ENCODE measurements at regions not wholly inside any gene's neighbourhood (a gene's known extent, or its start where the extent isn't known, plus 50 kb on each side); places are given as distances from the start of the nearest gene placed in this dataset.
"Not testable (repeated sequence)": the region's sequence is repeated elsewhere in the genome, so short reads cannot be mapped to it uniquely, and the experiment has no call there.

DNA sequence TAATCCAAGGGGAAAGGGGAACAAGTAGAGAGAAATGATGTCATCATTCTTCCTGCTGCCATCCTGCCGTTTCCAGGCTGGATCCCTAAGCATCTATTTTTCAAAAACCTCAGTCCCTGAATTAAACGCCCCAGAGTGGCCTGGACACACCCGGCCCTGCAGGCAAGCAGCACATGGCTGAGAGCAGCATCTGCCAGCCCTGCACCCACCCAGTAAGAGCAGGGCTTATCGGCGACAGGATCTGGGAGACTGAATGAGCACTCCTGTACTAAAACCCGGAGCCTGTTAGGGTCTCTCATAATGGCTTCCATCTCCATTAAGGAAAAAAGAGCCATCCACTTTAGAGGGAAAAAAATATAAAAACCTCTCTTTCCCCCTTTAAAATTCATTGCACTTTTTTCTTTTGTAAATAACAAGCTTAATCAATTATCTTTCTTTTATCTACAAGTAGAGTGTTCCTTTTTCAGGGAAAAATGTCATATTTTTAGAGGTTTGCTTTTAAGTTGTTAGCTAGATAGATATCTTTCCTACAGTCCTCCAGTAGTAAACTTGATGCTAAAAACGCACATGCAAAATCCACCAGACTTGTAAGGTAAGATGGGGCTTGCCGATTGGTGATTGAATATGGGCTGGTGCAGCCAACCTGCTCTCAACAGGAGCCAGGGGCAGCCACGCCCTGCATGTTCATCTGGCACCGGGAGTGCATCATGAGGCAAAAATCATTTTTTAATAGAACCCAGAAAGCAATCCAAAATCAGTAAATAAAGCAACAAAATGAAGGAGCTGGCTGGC is 457.8 kb downstream of the EIPR1 start:
- no peak for DNase-seq

GRCh38 chr2:2919026-2919425 is 458.6 kb downstream of the EIPR1 start:
- DNase-seq: no peak

GRCh38 chr2:2916621-2917020 is 461.0 kb downstream of the EIPR1 start:
- DNase-seq: no peak

- no peak for DNase-seq
Measured at GRCh38 chr2:2914252-2914651, 463.4 kb downstream of the EIPR1 start.

- no peak for DNase-seq
Measured at GRCh38 chr2:2913601-2914120, 464.0 kb downstream of the EIPR1 start.

DNA sequence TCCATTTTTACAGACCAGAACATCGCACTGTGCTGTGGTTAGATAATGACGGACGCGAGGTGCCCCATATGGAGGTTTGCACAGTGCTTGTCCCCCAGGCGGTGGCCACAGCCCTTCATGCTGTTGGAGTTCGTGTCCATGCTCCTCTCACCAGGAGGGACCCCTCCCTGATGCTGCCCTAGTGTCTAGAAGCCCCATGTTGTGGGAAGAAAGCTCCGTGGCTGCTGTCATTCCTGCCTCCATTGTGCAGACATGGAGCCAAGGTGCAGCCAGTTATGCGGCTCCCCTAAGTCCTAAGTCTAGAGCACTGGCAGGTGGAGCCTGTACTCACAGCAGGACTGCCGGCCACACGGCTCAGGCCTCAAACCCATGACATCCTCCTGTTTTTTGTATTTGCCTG is 464.9 kb downstream of the EIPR1 start:
- no peak for DNase-seq

GRCh38 chr2:2912293-2912692 is 465.3 kb downstream of the EIPR1 start:
- no peak for DNase-seq

DNA sequence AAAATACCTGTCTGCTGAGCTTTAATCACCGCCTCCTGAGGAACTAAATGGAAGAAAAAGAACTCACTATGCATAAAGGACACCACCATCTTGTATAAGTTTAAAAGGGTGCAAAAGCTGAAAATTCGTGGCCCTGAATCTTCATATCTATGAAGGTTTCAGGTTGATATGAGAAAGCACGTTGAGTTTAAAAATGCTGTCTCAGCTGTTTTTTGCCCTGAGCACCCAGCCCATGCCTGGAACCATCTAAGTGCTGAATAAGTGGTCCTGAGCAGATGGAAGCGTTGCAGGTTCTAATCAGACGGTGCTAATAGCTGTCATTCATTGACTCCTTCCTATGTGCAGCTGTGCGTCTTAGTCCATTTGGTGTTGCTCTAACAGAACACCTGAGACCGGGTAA is 467.4 kb downstream of the EIPR1 start:
- DNase-seq: no peak

DNA sequence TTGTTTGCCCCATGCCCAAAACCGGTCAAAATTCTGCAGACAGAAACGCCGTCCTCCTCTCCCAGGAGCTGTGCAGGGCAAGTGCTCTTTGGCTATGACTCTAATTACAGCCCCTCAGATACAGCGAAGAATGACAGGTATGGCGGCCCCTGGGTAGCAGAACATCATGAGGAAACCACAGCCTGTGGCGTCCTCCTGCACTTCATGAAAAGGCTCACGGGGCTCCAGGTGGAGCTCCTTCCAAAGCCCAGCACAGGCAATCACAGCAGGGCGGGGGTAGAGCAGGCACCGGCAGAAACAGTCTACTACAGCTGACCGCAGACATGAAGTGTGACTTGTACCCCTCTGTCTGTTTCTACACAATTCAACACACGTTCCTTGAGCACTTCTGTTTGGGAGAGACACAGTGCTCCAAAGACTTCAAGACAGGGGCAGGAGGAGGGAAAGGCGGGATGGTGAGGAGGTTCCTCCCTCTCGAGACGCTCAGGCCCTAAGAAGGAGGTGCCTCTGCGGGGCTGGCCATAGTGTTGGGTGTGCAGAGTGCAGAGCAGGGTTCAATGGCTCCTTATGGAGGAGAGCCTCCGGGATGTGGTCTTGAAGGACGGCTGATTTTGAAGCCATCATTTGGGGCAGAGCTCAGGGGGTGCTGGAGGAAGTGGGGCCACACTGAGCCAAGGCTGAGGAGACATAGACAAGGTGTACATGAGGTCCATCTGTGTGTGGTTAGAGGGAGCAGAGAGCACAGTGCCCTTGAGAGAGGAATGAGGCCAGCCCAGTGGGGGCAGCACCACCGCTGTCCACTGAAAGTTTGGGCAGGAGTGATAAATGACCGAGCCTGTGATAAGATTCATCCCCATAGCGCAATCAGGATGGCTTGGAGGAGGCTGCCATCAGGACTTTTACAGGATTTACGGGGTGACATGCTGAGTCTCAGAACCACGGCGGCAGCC is 468.3 kb downstream of the EIPR1 start:
- no peak for DNase-seq

GRCh38 chr2:2906091-2906490 is 471.5 kb downstream of the EIPR1 start:
- no peak for DNase-seq

DNA sequence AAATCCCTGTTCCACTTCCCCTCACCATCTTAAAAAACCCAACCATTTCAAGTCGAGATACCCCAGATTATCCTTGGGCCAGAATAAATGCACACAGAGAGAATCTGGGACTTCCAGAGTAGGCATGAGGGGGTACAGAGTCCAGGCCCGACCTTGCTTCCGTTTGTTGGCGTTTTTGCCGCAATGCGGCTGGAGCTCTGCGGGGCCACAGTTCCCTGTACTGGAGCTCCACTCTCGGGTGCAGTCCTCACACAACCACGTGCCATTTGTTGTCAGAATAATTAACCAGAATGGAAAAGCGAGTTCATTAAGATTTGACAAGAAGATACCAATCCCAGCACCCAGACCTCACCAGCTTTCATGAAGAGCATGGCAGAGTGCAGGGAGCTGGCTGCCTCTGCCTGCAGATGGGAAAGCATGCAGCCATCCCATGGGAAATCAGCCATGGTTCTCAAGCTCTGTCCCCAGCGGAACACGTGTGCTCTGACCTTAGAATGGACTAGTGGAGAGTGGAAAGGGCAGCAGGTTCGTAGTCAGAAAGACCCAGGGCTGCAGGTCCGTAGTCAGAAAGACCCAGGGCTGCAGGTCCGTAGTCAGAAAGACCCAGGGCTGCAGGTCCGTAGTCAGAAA is 472.8 kb downstream of the EIPR1 start:
- no peak for DNase-seq

DNA sequence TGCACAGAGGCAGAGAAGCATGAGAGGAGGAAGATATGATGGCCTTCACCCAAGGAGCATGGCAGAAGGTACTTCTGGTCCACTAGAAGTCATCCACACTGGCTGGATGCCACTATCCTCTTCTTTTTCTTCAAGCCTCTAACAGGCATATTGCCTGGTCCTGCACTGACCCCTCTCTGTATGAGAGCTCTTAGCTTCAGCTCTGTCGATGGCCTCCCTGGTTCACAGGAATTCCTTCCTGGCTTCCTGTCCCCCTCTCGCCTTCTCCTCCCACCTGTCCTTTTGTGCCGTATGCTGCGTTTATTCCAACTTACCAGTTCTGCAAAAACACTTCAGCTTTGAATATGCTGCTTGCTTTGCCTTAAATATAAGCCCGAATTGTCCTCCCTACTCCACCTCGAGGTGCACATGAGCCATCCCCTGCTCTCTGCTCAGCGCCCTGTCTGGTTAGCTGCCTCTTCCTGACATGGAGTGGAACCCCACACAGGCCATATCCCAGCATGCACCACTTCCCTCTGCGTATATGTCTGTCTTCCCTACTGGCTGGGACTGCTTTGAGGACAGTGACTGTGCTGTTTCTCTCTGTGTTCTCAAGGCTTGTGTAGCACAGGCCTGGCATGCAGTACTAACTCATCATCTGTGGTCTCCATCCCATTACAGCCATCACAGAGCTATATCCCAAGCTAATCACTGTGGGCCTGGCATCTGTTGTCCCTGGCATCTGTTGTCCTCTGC is 474.9 kb downstream of the EIPR1 start:
- no peak for DNase-seq

DNA sequence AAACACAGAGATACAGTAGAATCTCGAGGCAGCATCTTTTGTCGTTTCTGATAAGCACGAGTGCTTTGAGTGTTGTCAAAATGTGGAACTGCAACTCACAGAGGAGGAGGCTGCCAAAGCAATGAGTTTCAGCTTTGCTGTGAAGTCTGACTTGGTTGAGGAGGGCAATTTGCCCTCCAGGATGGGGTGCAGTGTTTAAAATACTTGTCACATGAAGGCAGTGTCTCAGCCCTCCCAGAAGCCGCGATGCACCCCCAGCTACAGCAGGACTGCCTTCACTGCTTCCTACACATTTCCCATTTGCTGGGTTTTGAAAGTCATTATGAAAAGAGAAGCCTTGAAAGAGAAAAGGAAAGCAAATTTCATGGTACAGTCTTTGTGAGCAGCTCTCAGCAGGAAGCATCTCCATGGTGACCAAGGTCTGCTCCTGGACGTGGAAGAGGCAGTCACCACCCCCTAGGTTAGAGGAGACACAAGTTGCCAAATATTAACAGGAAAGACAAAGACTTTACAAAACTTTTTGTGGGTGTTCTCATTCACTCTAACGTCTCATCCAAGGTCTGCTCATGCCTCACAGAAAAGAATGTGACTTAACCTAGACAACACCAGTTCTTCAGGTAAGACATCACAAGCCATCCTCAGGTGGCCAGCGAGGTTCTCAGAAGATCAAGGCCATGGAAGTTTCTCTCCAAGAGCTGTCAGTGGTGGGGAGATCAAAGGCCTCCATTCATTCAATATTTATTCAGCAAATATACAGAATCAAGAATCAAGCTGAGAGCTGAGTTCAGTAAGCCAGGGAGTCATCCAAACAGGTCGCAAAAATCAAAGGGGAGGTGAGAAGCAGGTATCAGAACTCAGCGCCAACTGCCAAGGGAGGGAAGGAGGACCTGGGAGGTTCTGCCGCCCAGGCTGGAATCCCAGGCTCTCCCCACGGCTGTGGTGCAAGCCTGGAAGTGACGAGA is 476.0 kb downstream of the EIPR1 start:
- DNase-seq: no peak

DNA sequence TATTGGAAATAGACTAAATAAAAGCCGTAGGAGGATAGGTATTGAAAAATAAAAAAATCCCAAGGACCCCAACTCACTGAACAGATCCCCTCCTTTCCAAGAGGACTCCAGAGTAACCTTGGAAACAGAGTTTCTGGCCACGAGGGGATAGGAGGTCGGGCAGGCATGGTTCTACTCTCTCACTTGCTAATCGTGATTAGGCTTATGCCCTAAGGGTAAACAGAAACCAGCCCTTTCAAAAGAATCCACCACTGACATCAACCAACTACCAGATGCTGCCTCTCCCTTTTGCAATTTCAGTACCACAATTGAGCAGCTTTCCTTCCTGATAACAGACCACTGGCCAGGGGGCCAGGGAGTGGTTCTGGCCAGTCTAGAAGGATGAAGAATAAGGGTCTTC is 477.8 kb downstream of the EIPR1 start:
- DNase-seq: no peak

GRCh38 chr2:2898744-2899143 is 478.9 kb downstream of the EIPR1 start:
- DNase-seq: no peak

DNA sequence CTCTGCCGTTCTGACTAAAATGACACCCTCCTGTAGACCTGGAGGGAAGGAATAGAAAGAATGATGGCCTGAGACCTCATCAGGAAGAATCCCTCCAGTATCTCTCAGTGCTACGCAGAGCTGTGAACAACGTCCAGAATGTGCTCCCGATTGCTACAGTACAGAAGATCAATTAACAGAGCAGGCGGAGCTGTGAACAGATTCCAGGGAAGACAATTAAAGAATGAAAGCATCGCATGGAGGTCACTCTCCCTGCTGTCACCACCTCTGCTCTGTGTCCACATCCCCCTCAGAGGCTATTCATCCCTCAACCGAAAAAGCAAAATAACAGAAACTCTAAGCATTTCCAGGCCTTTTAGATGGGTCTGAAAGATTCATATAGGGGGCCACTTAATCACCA is 481.0 kb downstream of the EIPR1 start:
- DNase-seq: no peak

- no peak for DNase-seq
Measured at GRCh38 chr2:2896011-2896410, 481.6 kb downstream of the EIPR1 start.

- DNase-seq: not testable (repeated sequence)
Measured at GRCh38 chr2:2894011-2894410, 483.6 kb downstream of the EIPR1 start.

- no peak for DNase-seq
Measured at GRCh38 chr2:2892892-2893291, 484.7 kb downstream of the EIPR1 start.

- no peak for DNase-seq
Measured at GRCh38 chr2:2892378-2892777, 485.2 kb downstream of the EIPR1 start.

DNA sequence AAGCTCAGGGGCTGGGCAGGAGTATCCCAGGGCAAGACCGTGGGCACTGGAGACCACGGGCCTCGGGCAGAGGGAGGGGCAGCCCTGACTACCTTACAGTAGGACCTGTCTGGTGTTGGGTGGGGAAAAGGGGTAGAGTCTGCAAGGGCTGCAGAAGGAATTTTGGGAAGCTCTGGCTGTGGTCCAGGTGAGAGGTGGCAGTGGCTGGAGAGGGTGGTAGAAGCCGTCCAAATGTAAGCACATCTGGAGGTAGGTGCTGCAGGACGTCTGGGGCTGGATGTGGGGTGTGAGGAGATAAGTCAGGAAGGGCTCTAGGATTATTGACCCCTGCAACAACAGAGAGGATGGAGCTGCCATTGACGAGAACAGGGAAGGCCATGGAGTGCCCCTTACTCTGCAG is 486.7 kb downstream of the EIPR1 start:
- DNase-seq: no peak
